DND-41 (cell line): ENCODE measurements at regions not wholly inside any gene's neighbourhood (a gene's known extent, or its start where the extent isn't known, plus 50 kb on each side); places are given as distances from the start of the nearest gene placed in this dataset.
"Not testable (repeated sequence)": the region's sequence is repeated elsewhere in the genome, so short reads cannot be mapped to it uniquely, and the experiment has no call there.

Experiments
- CTCF ChIP-seq: IDR thresholded peaks from 2 replicates; pipeline ENCODE4 v1.5.1; 2012; ENCODE audit warnings: borderline replicate concordance, low read length, moderate library complexity, mild to moderate bottlenecking; ENCODE audit not compliant: poor library complexity, severe bottlenecking; ENCODE audit errors: extremely low read depth
- EZH2 ChIP-seq: IDR thresholded peaks from 3 replicates; pipeline ENCODE4 v1.6.1; 2012; ENCODE audit warnings: borderline replicate concordance, low read depth, mild to moderate bottlenecking, moderate library complexity, low read length, inconsistent platforms; ENCODE audit not compliant: severe bottlenecking

DNA sequence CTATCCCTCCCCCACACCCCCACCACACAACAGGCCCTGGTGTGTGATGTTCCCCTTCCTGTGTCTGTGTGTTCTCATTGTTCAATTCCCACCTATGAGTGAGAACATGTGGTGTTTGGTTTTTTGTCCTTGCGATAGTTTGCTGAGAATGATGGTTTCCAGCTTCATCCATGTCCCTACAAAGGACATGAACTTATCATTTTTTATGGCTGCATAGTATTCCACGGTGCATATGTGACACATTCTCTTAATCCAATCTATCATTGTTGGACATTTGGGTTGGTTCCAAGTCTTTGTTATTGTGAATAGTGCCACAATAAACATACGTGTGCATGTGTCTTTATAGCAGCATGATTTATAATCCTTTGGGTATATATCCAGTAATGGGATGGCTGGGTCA, 53.8 kb upstream of the POMP start:
- not testable (repeated sequence) for TF ChIP-seq CTCF, EZH2
